ENCODE measurements at regions not wholly inside any gene's neighbourhood (a gene's known extent, or its start where the extent isn't known, plus 50 kb on each side); places are given as distances from the start of the nearest gene placed in this dataset.

DNA sequence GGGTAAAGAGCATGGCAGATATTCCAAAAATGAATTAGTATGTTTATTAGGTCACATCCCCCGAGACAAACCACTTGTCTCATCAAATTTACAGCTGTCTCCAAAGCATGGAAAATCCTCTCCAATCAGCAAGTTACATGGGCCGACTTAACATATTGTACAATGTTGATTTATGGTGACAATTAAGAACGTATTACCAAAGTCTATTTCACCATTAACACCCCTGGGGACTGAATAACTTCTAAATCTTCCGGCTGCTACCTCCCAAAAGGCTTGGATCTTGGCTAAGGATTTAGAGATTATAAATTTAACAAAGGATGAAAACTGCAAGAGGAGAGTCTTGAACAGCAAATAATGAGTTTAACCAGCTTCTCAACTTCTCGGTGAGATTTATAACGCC, 311.9 kb downstream of the NPIPA8 start:
- TF ChIP-seq, protein P1, sequence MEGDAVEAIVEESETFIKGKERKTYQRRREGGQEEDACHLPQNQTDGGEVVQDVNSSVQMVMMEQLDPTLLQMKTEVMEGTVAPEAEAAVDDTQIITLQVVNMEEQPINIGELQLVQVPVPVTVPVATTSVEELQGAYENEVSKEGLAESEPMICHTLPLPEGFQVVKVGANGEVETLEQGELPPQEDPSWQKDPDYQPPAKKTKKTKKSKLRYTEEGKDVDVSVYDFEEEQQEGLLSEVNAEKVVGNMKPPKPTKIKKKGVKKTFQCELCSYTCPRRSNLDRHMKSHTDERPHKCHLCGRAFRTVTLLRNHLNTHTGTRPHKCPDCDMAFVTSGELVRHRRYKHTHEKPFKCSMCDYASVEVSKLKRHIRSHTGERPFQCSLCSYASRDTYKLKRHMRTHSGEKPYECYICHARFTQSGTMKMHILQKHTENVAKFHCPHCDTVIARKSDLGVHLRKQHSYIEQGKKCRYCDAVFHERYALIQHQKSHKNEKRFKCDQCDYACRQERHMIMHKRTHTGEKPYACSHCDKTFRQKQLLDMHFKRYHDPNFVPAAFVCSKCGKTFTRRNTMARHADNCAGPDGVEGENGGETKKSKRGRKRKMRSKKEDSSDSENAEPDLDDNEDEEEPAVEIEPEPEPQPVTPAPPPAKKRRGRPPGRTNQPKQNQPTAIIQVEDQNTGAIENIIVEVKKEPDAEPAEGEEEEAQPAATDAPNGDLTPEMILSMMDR (IDR thresholded peaks at IDR 0.05): no peak
- TF ChIP-seq POLR2A (IDR thresholded peaks at IDR 0.05): no peak

All from ovary (tissue), 3 donors.